SK-N-SH (cell line): ENCODE measurements at regions not wholly inside any gene's neighbourhood (a gene's known extent, or its start where the extent isn't known, plus 50 kb on each side); places are given as distances from the start of the nearest gene placed in this dataset.

Experiments
- CTCF ChIA-PET: fragments of 300-600, 350-600 bp; formaldehyde crosslinking; extraction: SDS; loops from one replicate; lab custom pipeline; 2021; lab: Yijun Ruan, JAX
- POLR2A ChIA-PET: fragments of 350-600 bp; sonication (Branson Sonifier 250); formaldehyde crosslinking; extraction: SDS; loops from one replicate; lab custom pipeline; 2020; ENCODE audit warnings: antibody characterized with exemption, inconsistent platforms; lab: Yijun Ruan, JAX
- DNase-seq: peaks from one replicate; pipeline ENCODE4 v3.0.0; 2012
- H2AFZ ChIP-seq: fragments of 200-600 bp; sonication (generic); 2 replicates; pipeline ENCODE4 v1.8.1; 2016; ENCODE audit warnings: antibody characterized with exemption, mild to moderate bottlenecking, low read depth
- H3F3A ChIP-seq: fragments of 200-600 bp; sonication (generic); replicated peaks from 2 replicates; pipeline ENCODE3; 2016; ENCODE audit warnings: antibody characterized with exemption, mild to moderate bottlenecking; ENCODE audit not compliant: insufficient read depth
- H3K27ac ChIP-seq, 2 experiments: fragments of 200-500 bp in 1 of 2; fragments of 200-600 bp in 1 of 2; sonication (Bioruptor generic) in 1 of 2; sonication (generic), shearing (Covaris generic) in 1 of 2; 2 replicates each; pipeline versions ENCODE4 v1.5.1 to v1.6.1; 2014 to 2016; ENCODE audit warnings: low read depth in 2 of 2, inconsistent platforms in 1 of 2, low read length in 1 of 2, mild to moderate bottlenecking in 1 of 2, mixed read lengths in 1 of 2
- H3K27me3 ChIP-seq: fragments of 200-600 bp; sonication (generic), shearing (Covaris generic); 2 replicates; pipeline ENCODE4 v1.6.1; 2016; ENCODE audit warnings: mixed run types; ENCODE audit not compliant: insufficient read depth
- H3K36me3 ChIP-seq, 2 experiments: fragments of 200-500 bp in 1 of 2; fragments of 200-600 bp in 1 of 2; sonication (Bioruptor generic) in 1 of 2; sonication (generic) in 1 of 2; replicated peaks in 1 of 2; 2 replicates each; pipeline versions ENCODE3 to v1.5.1; 2014 to 2016; ENCODE audit warnings: low read length in 1 of 2, mild to moderate bottlenecking in 1 of 2; ENCODE audit not compliant: insufficient read depth in 2 of 2, control insufficient read depth in 1 of 2
- H3K4me1 ChIP-seq, 2 experiments: fragments of 200-500 bp in 1 of 2; fragments of 200-600 bp in 1 of 2; sonication (Bioruptor generic) in 1 of 2; sonication (generic), shearing (Covaris generic) in 1 of 2; 2 replicates each; pipeline versions ENCODE4 v1.5.1 to v1.6.1; 2014 to 2016; ENCODE audit warnings: low read depth in 1 of 2, low read length in 1 of 2, mixed run types in 1 of 2; ENCODE audit not compliant: insufficient read depth in 2 of 2, control insufficient read depth in 1 of 2
- H3K4me2 ChIP-seq: fragments of 200-600 bp; sonication (generic), shearing (Covaris generic); 2 replicates; pipeline ENCODE4 v1.6.1; 2017; ENCODE audit warnings: mixed run types
- H3K4me3 ChIP-seq, 2 experiments: fragments of 200-500 bp in 1 of 2; fragments of 200-600 bp in 1 of 2; sonication (Bioruptor generic) in 1 of 2; sonication (generic), shearing (Covaris generic) in 1 of 2; 2 replicates each; pipeline versions ENCODE4 v1.5.1 to v1.8.1; 2014 to 2016; ENCODE audit warnings: low read depth in 2 of 2, inconsistent platforms in 1 of 2, low read length in 1 of 2, mild to moderate bottlenecking in 1 of 2, mixed read lengths in 1 of 2, moderate library complexity in 1 of 2
- H3K79me2 ChIP-seq: fragments of 200-600 bp; sonication (generic); 2 replicates; pipeline ENCODE4 v1.8.1; 2017; ENCODE audit warnings: mild to moderate bottlenecking; ENCODE audit not compliant: insufficient read depth
- H3K9ac ChIP-seq: fragments of 200-600 bp; sonication (generic); 2 replicates; pipeline ENCODE4 v1.6.1; 2017; ENCODE audit warnings: mixed run types
- H3K9me2 ChIP-seq: fragments of 200-600 bp; sonication (generic); 2 replicates; pipeline ENCODE4 v1.6.1; 2017; ENCODE audit warnings: mixed run types
- H3K9me3 ChIP-seq: fragments of 200-600 bp; sonication (generic); 2 replicates; pipeline ENCODE4 v1.6.1; 2017; ENCODE audit warnings: mixed run types, mild to moderate bottlenecking, moderate library complexity
- H4K20me1 ChIP-seq: fragments of 200-600 bp; sonication (generic); 2 replicates; pipeline ENCODE4 v1.6.1; 2017; ENCODE audit warnings: mild to moderate bottlenecking, mixed run types; ENCODE audit not compliant: insufficient read depth
- CHD2 ChIP-seq: fragments of 150-350 bp; IDR thresholded peaks from 2 replicates; pipeline ENCODE4 v1.6.1; 2018; ENCODE audit warnings: low read length; ENCODE audit not compliant: partially characterized antibody
- CTCF ChIP-seq: fragments of 200-600 bp; sonication (generic); IDR thresholded peaks from 2 replicates; pipeline ENCODE4 v1.6.1; 2017; ENCODE audit warnings: antibody characterized with exemption, mild to moderate bottlenecking, moderate library complexity
- ELF1 ChIP-seq: IDR thresholded peaks from 2 replicates; pipeline ENCODE4 v1.4.0; 2012
- EZH2phosphoT487 ChIP-seq: fragments of 200-600 bp; sonication (generic); IDR thresholded peaks from 2 replicates; pipeline ENCODE4 v1.6.1; 2017; ENCODE audit warnings: low read depth, mixed run types, mild to moderate bottlenecking, antibody characterized with exemption, moderate library complexity, borderline replicate concordance
- GABPA ChIP-seq: IDR thresholded peaks from 2 replicates; pipeline ENCODE4 v1.4.0; 2012; ENCODE audit warnings: low read depth, mild to moderate bottlenecking
- JUND ChIP-seq: IDR thresholded peaks from 2 replicates; pipeline ENCODE4 v1.4.0; 2012
- MEF2A ChIP-seq: IDR thresholded peaks from 2 replicates; pipeline ENCODE4 v1.4.0; 2012; ENCODE audit warnings: low read depth, borderline replicate concordance
- NFIC ChIP-seq: IDR thresholded peaks from 2 replicates; pipeline ENCODE4 v1.4.0; 2012; ENCODE audit warnings: borderline replicate concordance
- POLR2AphosphoS5 ChIP-seq: IDR thresholded peaks from 2 replicates; pipeline ENCODE4 v1.6.1; 2012; ENCODE audit warnings: low read depth, low read length
- RAD21 ChIP-seq: IDR thresholded peaks from 2 replicates; pipeline ENCODE4 v1.6.1; 2012; ENCODE audit warnings: mild to moderate bottlenecking, low read length
- REST ChIP-seq: IDR thresholded peaks from 2 replicates; pipeline ENCODE4 v1.6.1; 2012; ENCODE audit warnings: mild to moderate bottlenecking, low read depth, low read length, moderate library complexity
- RXRA ChIP-seq: IDR thresholded peaks from 2 replicates; pipeline ENCODE4 v1.4.0; 2012; ENCODE audit warnings: low read depth, mild to moderate bottlenecking, borderline replicate concordance
- SIN3A ChIP-seq: IDR thresholded peaks from 2 replicates; pipeline ENCODE4 v1.6.1; 2012; ENCODE audit warnings: low read depth, mild to moderate bottlenecking, low read length, moderate library complexity, borderline replicate concordance
- USF1 ChIP-seq: IDR thresholded peaks from 2 replicates; pipeline ENCODE4 v1.4.0; 2012; ENCODE audit warnings: low read depth, borderline replicate concordance
- USF2 ChIP-seq: fragments of 150-350 bp; IDR thresholded peaks from 2 replicates; pipeline ENCODE4 v1.6.1; 2017; ENCODE audit warnings: antibody characterized with exemption, low read length, low read depth, borderline replicate concordance
- YY1 ChIP-seq: IDR thresholded peaks from 2 replicates; pipeline ENCODE4 v1.4.0; 2012; ENCODE audit warnings: low read depth, mild to moderate bottlenecking
- ZBTB33 ChIP-seq: IDR thresholded peaks from 2 replicates; pipeline ENCODE4 v1.4.0; 2012; ENCODE audit warnings: low read depth, borderline replicate concordance
- WGBS: methylation state at CpG from one replicate; pipeline ENCODE4 v1.1.6; 2017; ENCODE audit warnings: low lambda C conversion rate; 5-methylcytosine and 5-hydroxymethylcytosine counted together

- 64% methylated on average over 1 of the region's 1 CpG for WGBS
- no peaks in the 10 kb centered on the region for H3K79me2 ChIP-seq
- H3K4me3 ChIP-seq = no peak overlapping the region
- H3K27me3 ChIP-seq = no peaks in the 10 kb centered on the region
- no peaks in the 10 kb centered on the region for H3F3A ChIP-seq
- H3K27ac ChIP-seq = no peak overlapping the region
- ChIA-PET POLR2A (no interaction called here), CTCF (no interaction called here)
- no peak overlapping the region for H2AFZ ChIP-seq
- no peak for DNase-seq
- no peaks in the 10 kb centered on the region for H3K9me2 ChIP-seq
- H3K4me2 ChIP-seq = no peak overlapping the region
- no peaks in the 10 kb centered on the region for H3K9me3 ChIP-seq
- H3K36me3 ChIP-seq = no peaks in the 10 kb centered on the region
- H3K4me1 ChIP-seq = no peaks in the 10 kb centered on the region
- TF ChIP-seq RXRA = no peak
- no peak for TF ChIP-seq ELF1
- no peak for TF ChIP-seq REST
- no peak for TF ChIP-seq NFIC
- no peak for TF ChIP-seq YY1
- TF ChIP-seq CHD2 = no peak
- TF ChIP-seq CTCF = no peak
- TF ChIP-seq EZH2phosphoT487 = no peak
- TF ChIP-seq GABPA = no peak
- TF ChIP-seq SIN3A = no peak
- no peak for TF ChIP-seq MEF2A
- TF ChIP-seq USF2 = no peak
- no peak for TF ChIP-seq POLR2AphosphoS5
- no peak for TF ChIP-seq ZBTB33
- TF ChIP-seq USF1 = no peak
- no peak for TF ChIP-seq JUND
- no peak for TF ChIP-seq RAD21
- TF ChIP-seq, all 33 proteins: peak for 0
- no peak overlapping the region for H3K9ac ChIP-seq
- no peaks in the 10 kb centered on the region for H4K20me1 ChIP-seq
Observed at GRCh38 chr13:103976371-103976770, 910.2 kb upstream of the SLC10A2 start.
